ENCODE measurements at regions not wholly inside any gene's neighbourhood (a gene's known extent, or its start where the extent isn't known, plus 50 kb on each side); places are given as distances from the start of the nearest gene placed in this dataset.

GRCh38 chrX:43238461-43238945 lies 417.6 kb upstream of the MAOA start:
- no peaks in the 10 kb centered on the region for H3K4me1 ChIP-seq (ENCODE audit: insufficient read depth, low read length, poor library complexity, severe bottlenecking)
- H3K9me3 ChIP-seq (ENCODE audit: insufficient read depth, low read depth, low read length): no peaks in the 10 kb centered on the region
- no peaks in the 10 kb centered on the region for H4K20me1 ChIP-seq (ENCODE audit: insufficient read depth, low read length, poor library complexity, severe bottlenecking)
- H3K4me3 ChIP-seq (ENCODE audit: low read length, poor library complexity, severe bottlenecking): no peak overlapping the region
- TF ChIP-seq CTCF (conservative IDR thresholded peaks at IDR 0.05; ENCODE audit: low read length) (no peak), EZH2phosphoT487 (IDR thresholded peaks at IDR 0.05; ENCODE audit: borderline replicate concordance) (no peak)
- H3K27me3 ChIP-seq (ENCODE audit: insufficient read depth, low read length, poor library complexity, severe bottlenecking): no peaks in the 10 kb centered on the region
- H3K9me2 ChIP-seq (replicated peaks; ENCODE audit: low read depth, low read length): no peaks in the 10 kb centered on the region
- no peaks in the 10 kb centered on the region for H3K36me3 ChIP-seq (ENCODE audit: insufficient read depth, low read length)
- H3K79me2 ChIP-seq (ENCODE audit: insufficient read depth, low read length): no peaks in the 10 kb centered on the region
- no peaks in the 10 kb centered on the region for H3F3A ChIP-seq (ENCODE audit: low read depth)
- H2AFZ ChIP-seq (ENCODE audit: low read length): no peak overlapping the region
- H3K4me2 ChIP-seq (ENCODE audit: low read depth, low read length, poor library complexity, severe bottlenecking): no peak overlapping the region
- H3K9ac ChIP-seq (ENCODE audit: low read depth, low read length, poor library complexity, severe bottlenecking): no peak overlapping the region

GRCh38 chrX:43239356-43239755 lies 416.7 kb upstream of the MAOA start:
- Histone ChIP-seq H3K9me2 (replicated peaks; ENCODE audit: low read depth, low read length) (no peaks in the 10 kb centered on the region), H3K4me1 (ENCODE audit: insufficient read depth, low read length, poor library complexity, severe bottlenecking) (no peaks in the 10 kb centered on the region), H3K27me3 (ENCODE audit: insufficient read depth, low read length, poor library complexity, severe bottlenecking) (no peaks in the 10 kb centered on the region), H4K20me1 (ENCODE audit: insufficient read depth, low read length, poor library complexity, severe bottlenecking) (no peaks in the 10 kb centered on the region), H2AFZ (ENCODE audit: low read length) (no peak overlapping the region), H3K9me3 (ENCODE audit: insufficient read depth, low read depth, low read length) (no peaks in the 10 kb centered on the region), H3K79me2 (ENCODE audit: insufficient read depth, low read length) (no peaks in the 10 kb centered on the region), H3K4me3 (ENCODE audit: low read length, poor library complexity, severe bottlenecking) (no peak overlapping the region), H3F3A (ENCODE audit: low read depth) (no peaks in the 10 kb centered on the region), H3K9ac (ENCODE audit: low read depth, low read length, poor library complexity, severe bottlenecking) (no peak overlapping the region), H3K36me3 (ENCODE audit: insufficient read depth, low read length) (no peaks in the 10 kb centered on the region), H3K4me2 (ENCODE audit: low read depth, low read length, poor library complexity, severe bottlenecking) (no peak overlapping the region)
- TF ChIP-seq CTCF (conservative IDR thresholded peaks at IDR 0.05; ENCODE audit: low read length) (no peak), EZH2phosphoT487 (IDR thresholded peaks at IDR 0.05; ENCODE audit: borderline replicate concordance) (no peak)

GRCh38 chrX:43255596-43255995 lies 400.5 kb upstream of the MAOA start:
- no peaks in the 10 kb centered on the region for H3K36me3 ChIP-seq (ENCODE audit: insufficient read depth, low read length)
- no peaks in the 10 kb centered on the region for H4K20me1 ChIP-seq (ENCODE audit: insufficient read depth, low read length, poor library complexity, severe bottlenecking)
- no peaks in the 10 kb centered on the region for H3K4me1 ChIP-seq (ENCODE audit: insufficient read depth, low read length, poor library complexity, severe bottlenecking)
- no peak overlapping the region for H3K9ac ChIP-seq (ENCODE audit: low read depth, low read length, poor library complexity, severe bottlenecking)
- H3K9me3 ChIP-seq (ENCODE audit: insufficient read depth, low read depth, low read length): no peaks in the 10 kb centered on the region
- H3F3A ChIP-seq (ENCODE audit: low read depth): no peaks in the 10 kb centered on the region
- no peak overlapping the region; the same call in 1 of the 2 replicates for H2AFZ ChIP-seq (ENCODE audit: low read length)
- TF ChIP-seq EZH2phosphoT487 (IDR thresholded peaks at IDR 0.05; ENCODE audit: borderline replicate concordance) (no peak), CTCF (conservative IDR thresholded peaks at IDR 0.05; ENCODE audit: low read length) (no peak)
- no peaks in the 10 kb centered on the region for H3K9me2 ChIP-seq (replicated peaks; ENCODE audit: low read depth, low read length)
- no peaks in the 10 kb centered on the region for H3K27me3 ChIP-seq (ENCODE audit: insufficient read depth, low read length, poor library complexity, severe bottlenecking)
- no peak overlapping the region for H3K4me2 ChIP-seq (ENCODE audit: low read depth, low read length, poor library complexity, severe bottlenecking)
- no peak overlapping the region for H3K4me3 ChIP-seq (ENCODE audit: low read length, poor library complexity, severe bottlenecking)
- H3K79me2 ChIP-seq (ENCODE audit: insufficient read depth, low read length): no peaks in the 10 kb centered on the region
